ENCODE measurements at regions not wholly inside any gene's neighbourhood (a gene's known extent, or its start where the extent isn't known, plus 50 kb on each side); places are given as distances from the start of the nearest gene placed in this dataset.

GRCh38 chr12:27870939-27871338 is 90.9 kb upstream of the MANSC4 start:
- no peaks in the 10 kb centered on the region; the same call in 1 of the 2 replicates for H3K36me3 ChIP-seq (ENCODE audit: insufficient read depth, low read length)
- H3K27me3 ChIP-seq (ENCODE audit: insufficient read depth, low read length): no peaks in the 10 kb centered on the region
- H3K79me2 ChIP-seq (ENCODE audit: insufficient read depth, low read length): no peaks in the 10 kb centered on the region
- H2AFZ ChIP-seq (ENCODE audit: low read length): no peak overlapping the region
- no peak overlapping the region for H3K4me3 ChIP-seq (ENCODE audit: low read depth, low read length, poor library complexity, severe bottlenecking)
- peaks cover under 1% of the 10 kb centered on the region for H3K4me1 ChIP-seq (ENCODE audit: insufficient read depth, low read length, severe bottlenecking)
- TF ChIP-seq CTCF (IDR thresholded peaks at IDR 0.05; ENCODE audit: low read length) (no peak), EZH2 (IDR thresholded peaks at IDR 0.05; ENCODE audit: borderline replicate concordance, low read length) (no peak)
- no peak overlapping the region for H3K4me2 ChIP-seq (ENCODE audit: low read length)
- no peaks in the 10 kb centered on the region for H3F3A ChIP-seq (ENCODE audit: insufficient read depth, low read length)
- no peak overlapping the region for H3K27ac ChIP-seq (ENCODE audit: low read depth, low read length, poor library complexity, severe bottlenecking)
- no peaks in the 10 kb centered on the region for H4K20me1 ChIP-seq (ENCODE audit: insufficient read depth, low read length)
- H3K9me3 ChIP-seq (ENCODE audit: low read length): peaks cover 8% of the 10 kb centered on the region; the same call in 1 of the 2 replicates
- no peaks in the 10 kb centered on the region for H3K9me2 ChIP-seq (ENCODE audit: low read depth, low read length)
- no peak overlapping the region for H3K9ac ChIP-seq (ENCODE audit: low read length)

DNA sequence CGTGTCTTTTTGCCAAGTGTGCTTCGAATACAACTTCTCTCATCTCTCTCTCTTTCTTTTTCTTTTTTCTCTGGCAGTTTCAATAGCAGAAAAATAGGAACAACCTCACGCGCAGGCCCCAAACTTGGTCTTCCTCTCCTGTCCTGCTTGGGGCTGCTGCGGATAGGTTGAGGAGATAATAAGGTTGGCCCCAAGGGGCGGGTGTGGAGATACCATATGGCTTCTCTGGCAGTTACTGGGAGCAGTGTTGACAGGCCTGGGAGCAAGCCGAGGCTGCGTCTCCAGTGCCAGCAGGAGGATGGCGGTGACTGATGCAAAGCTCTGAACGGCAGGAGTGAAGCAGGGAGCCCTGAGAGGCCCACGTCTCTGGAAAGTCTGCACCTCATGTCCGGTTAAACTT is 89.5 kb upstream of the MANSC4 start:
- H3K9ac ChIP-seq (ENCODE audit: low read length): no peak overlapping the region
- no peaks in the 10 kb centered on the region for H3F3A ChIP-seq (ENCODE audit: insufficient read depth, low read length)
- H4K20me1 ChIP-seq (ENCODE audit: insufficient read depth, low read length): no peaks in the 10 kb centered on the region
- no peaks in the 10 kb centered on the region; the same call in 1 of the 2 replicates for H3K36me3 ChIP-seq (ENCODE audit: insufficient read depth, low read length)
- no peaks in the 10 kb centered on the region for H3K9me2 ChIP-seq (ENCODE audit: low read depth, low read length)
- peaks cover 15% of the 10 kb centered on the region for H3K4me1 ChIP-seq (ENCODE audit: insufficient read depth, low read length, severe bottlenecking)
- H3K79me2 ChIP-seq (ENCODE audit: insufficient read depth, low read length): no peaks in the 10 kb centered on the region
- no peak overlapping the region for H3K27ac ChIP-seq (ENCODE audit: low read depth, low read length, poor library complexity, severe bottlenecking)
- H3K9me3 ChIP-seq (ENCODE audit: low read length): peaks cover 8% of the 10 kb centered on the region; the same call in 1 of the 2 replicates
- no peak overlapping the region for H2AFZ ChIP-seq (ENCODE audit: low read length)
- no peaks in the 10 kb centered on the region for H3K27me3 ChIP-seq (ENCODE audit: insufficient read depth, low read length)
- H3K4me2 ChIP-seq (ENCODE audit: low read length): no peak overlapping the region
- no peak overlapping the region for H3K4me3 ChIP-seq (ENCODE audit: low read depth, low read length, poor library complexity, severe bottlenecking)
- no peak for TF ChIP-seq EZH2 (IDR thresholded peaks at IDR 0.05; ENCODE audit: borderline replicate concordance, low read length)
- no peak for TF ChIP-seq CTCF (IDR thresholded peaks at IDR 0.05; ENCODE audit: low read length)

GRCh38 chr12:27868139-27868538 is 88.1 kb upstream of the MANSC4 start:
- H4K20me1 ChIP-seq (ENCODE audit: insufficient read depth, low read length): no peaks in the 10 kb centered on the region
- H3K4me2 ChIP-seq (ENCODE audit: low read length): no peak overlapping the region
- no peaks in the 10 kb centered on the region for H3F3A ChIP-seq (ENCODE audit: insufficient read depth, low read length)
- H3K79me2 ChIP-seq (ENCODE audit: insufficient read depth, low read length): no peaks in the 10 kb centered on the region
- H3K27me3 ChIP-seq (ENCODE audit: insufficient read depth, low read length): no peaks in the 10 kb centered on the region
- H3K9me2 ChIP-seq (ENCODE audit: low read depth, low read length): no peaks in the 10 kb centered on the region
- TF ChIP-seq CTCF (IDR thresholded peaks at IDR 0.05; ENCODE audit: low read length) (no peak), EZH2 (IDR thresholded peaks at IDR 0.05; ENCODE audit: borderline replicate concordance, low read length) (no peak)
- peaks cover 27% of the 10 kb centered on the region for H3K4me1 ChIP-seq (ENCODE audit: insufficient read depth, low read length, severe bottlenecking)
- H3K4me3 ChIP-seq (ENCODE audit: low read depth, low read length, poor library complexity, severe bottlenecking): no peak overlapping the region
- H3K27ac ChIP-seq (ENCODE audit: low read depth, low read length, poor library complexity, severe bottlenecking): no peak overlapping the region
- H3K9me3 ChIP-seq (ENCODE audit: low read length): peaks cover 8% of the 10 kb centered on the region; the same call in 1 of the 2 replicates
- H3K36me3 ChIP-seq (ENCODE audit: insufficient read depth, low read length): no peaks in the 10 kb centered on the region; the same call in 1 of the 2 replicates
- no peak overlapping the region for H2AFZ ChIP-seq (ENCODE audit: low read length)
- no peak overlapping the region for H3K9ac ChIP-seq (ENCODE audit: low read length)
